ENCODE measurements at regions not wholly inside any gene's neighbourhood (a gene's known extent, or its start where the extent isn't known, plus 50 kb on each side); places are given as distances from the start of the nearest gene placed in this dataset.

DNA sequence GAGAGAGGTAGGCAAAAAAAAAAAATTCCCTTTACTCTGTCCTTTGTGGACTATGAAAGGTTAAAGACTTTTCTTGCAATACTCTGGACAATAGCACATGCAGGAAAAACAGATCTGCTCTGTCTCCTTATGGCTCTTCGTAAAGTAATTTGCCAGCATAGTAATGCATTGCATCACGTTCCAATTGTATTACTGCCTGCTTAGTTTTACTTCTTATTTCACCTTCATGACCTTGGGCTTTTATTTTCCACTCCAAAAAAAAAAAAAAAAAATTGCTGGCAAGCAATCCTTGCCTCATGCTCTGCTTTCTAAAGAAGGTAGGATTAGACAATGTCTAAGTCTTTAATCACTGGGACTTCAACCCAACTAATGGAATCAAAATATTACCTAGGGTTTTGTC is 1802.7 kb downstream of the SUCLG1 start:
- TF ChIP-seq, protein P1, sequence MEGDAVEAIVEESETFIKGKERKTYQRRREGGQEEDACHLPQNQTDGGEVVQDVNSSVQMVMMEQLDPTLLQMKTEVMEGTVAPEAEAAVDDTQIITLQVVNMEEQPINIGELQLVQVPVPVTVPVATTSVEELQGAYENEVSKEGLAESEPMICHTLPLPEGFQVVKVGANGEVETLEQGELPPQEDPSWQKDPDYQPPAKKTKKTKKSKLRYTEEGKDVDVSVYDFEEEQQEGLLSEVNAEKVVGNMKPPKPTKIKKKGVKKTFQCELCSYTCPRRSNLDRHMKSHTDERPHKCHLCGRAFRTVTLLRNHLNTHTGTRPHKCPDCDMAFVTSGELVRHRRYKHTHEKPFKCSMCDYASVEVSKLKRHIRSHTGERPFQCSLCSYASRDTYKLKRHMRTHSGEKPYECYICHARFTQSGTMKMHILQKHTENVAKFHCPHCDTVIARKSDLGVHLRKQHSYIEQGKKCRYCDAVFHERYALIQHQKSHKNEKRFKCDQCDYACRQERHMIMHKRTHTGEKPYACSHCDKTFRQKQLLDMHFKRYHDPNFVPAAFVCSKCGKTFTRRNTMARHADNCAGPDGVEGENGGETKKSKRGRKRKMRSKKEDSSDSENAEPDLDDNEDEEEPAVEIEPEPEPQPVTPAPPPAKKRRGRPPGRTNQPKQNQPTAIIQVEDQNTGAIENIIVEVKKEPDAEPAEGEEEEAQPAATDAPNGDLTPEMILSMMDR (IDR thresholded peaks at IDR 0.05; ENCODE audit: poor library complexity): no peak
- TF ChIP-seq EZH2phosphoT487 (IDR thresholded peaks at IDR 0.05; ENCODE audit: low read depth, severe bottlenecking, unreplicated experiment) (no peak), EZH2 (IDR thresholded peaks at IDR 0.05; ENCODE audit: borderline replicate concordance) (no peak)
